HG02870 (cell line): ENCODE measurements at regions not wholly inside any gene's neighbourhood (a gene's known extent, or its start where the extent isn't known, plus 50 kb on each side); places are given as distances from the start of the nearest gene placed in this dataset.
"Not testable (repeated sequence)": the region's sequence is repeated elsewhere in the genome, so short reads cannot be mapped to it uniquely, and the experiment has no call there.

Experiments
- ATAC-seq: cut with Tn5 transposase; IDR thresholded peaks from one replicate; pipeline ENCODE4 v1.9.1; 2021; ENCODE audit warnings: mild to moderate bottlenecking, moderate library complexity; ENCODE audit not compliant: unreplicated experiment

DNA sequence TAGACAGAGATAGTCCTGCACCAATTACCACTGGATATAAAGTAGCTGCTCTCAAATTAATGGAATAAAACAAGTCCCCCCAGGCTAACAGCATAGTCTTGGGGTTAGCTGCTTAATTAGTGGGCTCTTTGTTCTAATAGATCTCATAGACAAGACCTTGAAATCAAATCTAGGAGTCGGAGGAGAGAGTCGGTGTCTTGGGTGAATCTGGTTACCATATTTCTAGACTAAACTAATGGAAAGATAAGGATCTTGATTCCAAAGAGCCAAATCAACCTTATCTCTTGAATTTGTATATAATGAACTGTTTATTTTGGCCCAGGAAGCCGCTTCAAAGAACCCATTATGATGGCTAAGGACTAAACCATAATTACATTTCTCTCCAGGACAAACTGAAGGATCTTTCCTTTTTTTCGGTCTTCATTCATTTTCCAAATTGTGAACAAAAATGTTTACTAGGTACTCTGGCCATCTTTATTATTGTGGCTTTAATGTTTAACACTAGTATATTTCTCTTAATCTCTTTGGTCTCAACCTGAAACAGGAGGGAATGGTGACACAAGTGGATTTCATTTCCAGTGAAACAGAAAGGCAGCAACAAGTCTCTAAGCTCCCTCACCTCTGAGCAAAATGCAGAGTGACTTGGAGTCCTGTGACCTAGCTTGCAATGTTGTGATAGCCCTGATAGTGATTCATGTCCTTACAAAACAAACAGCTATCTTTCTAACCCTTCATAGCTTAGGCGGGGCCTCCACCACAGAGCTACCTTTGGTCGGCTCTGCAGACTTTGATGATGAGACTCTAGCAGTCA lies 137.9 kb upstream of the PARD3B start:
- ATAC-seq, result no peak

DNA sequence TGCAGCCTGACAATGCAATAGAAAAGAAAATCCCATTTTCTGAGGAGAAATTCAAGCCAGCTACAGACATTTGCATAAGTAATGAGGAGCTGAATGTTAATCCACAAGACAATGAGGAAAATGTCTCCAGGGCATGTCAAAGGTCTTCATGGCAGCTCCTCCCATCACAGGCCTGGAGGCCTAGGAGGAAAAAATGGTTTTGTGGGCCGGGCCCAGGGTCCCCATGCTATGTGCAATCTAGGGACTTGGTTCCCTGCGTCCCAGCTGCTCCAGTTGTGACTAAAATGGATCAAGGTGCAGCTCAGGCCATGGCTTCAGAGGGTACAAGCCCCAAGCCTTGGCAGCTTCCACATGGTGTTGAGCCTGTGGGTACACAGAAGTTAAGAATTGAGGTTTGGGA lies 132.5 kb upstream of the PARD3B start:
- ATAC-seq, result not testable (repeated sequence)

DNA sequence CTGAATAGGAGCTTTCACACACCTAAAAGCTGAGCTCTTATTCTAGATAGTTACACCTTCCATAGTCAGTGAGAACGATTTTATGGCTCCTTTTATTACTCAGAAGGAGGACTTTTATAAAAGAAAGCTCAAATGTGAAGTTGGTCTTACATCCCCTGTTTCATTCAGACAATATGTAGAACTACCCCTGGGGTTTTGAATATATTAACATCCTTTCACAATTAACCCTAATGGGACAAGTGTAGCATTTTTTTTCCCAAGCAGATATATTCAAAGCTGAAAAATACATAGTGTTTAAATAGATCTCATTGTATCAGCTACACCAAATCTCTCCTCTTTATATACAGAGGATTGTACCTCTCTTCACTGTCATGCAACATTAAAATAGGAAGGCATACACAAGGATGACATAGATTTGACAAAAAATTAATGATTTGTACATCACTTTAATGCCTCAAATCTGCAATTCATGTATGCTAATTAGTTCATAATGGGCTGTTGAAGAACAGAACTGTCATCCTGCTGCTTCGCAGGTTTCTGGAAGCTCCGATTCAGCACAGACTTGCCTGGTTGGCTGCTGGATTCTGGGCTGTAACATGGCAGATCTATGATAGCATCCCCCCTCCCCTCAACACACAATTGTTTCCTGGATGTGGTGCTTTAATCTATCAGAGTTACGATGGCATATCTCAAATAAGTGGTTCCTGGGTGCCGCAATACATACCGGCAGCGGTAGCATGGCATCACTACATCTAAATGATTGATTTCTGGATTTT lies 129.7 kb upstream of the PARD3B start:
- no peak for ATAC-seq

DNA sequence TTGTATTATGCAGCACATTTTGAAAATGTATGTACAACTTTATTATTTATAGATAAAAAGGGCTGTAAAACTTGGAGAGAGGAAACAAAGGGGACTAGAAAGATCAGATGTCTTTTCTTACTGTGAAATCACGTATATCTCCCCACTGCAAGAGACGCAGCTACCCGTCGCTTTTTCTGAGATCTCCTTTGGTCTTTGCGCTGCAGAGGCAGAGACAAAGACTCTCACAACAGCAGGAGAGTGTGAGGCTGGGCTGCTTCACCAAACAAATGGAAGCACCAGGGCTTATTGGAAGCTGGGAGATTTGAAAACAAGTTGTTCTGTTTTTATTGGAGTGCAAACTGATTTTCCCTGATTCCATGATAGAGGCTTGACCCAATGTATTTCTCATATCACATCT lies 129.0 kb upstream of the PARD3B start:
- ATAC-seq, result no peak

DNA sequence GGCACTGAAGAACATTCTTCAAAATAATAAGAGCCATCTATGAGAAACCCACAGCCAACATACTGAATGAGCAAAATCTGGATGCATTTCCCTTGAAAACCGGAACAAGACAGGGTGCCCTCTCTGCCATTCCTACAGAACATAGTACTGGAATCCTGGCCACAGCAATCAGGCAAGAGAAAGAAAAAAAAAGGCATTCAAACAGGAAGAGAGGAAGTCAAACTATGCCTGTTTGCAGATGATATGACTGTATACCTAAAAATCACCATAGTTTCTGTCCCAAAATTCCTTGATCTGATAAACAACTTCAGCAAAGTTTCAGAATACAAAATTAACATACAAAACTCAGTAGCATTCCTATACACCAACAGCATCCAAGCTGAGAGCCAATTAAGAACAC lies 119.5 kb upstream of the PARD3B start:
- ATAC-seq, result no peak

DNA sequence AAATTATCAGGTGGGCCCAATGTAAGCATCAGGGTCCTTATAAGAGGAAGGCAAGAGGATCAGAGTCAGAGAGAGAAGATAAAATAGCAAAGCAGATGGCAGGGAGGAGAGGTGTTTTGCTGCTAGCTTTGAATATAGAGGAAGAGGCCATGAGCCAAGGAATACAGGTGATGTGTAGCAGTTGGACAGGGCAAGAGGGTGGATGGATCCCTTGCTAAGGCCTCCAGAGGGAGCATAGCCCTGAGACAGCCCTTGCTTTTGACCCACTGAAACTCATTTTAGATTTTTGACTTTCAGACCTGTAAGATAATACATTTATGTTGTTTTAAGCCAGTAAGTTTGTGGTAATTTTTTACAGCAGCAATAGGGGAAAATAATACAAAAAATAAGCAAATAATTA lies 116.6 kb upstream of the PARD3B start:
- ATAC-seq, result no peak

DNA sequence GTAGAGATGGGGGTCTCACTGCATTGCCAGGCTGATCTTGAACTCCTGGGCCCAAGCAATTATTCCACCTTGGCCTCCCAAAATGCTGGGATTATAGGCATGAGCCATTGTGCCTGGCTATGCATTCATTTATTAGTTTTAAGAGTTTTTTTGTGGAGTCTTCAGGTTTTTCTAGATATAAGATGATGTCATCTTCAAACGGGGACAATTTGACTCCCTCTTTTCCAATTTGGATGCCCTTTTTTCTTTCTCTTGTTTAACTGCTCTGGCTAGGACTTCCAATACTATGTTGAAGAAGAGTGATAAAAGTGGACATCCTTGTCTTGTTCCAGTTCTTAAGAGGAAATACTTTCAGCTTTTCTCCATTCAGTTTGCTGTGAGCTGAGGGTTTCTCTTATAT lies 113.7 kb upstream of the PARD3B start:
- no peak for ATAC-seq

DNA sequence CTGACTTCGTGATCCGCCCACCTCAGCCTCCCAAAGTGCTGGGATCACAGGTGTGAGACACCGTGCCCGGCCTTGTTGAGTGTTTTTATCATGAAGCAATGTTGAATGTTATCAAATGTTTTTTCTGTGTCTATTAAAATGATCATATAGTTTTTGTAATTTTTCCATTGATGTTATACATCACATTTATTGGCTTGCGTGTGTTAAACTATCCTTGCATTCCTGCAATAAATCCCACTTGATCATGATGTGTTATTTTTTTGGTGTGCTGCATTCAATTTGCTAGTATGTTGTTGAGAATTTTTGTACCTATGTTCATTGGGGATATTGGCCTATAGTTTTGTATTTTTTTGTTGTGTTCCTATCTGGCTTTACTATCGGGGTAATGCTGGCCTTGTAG lies 113.1 kb upstream of the PARD3B start:
- ATAC-seq, result no peak

DNA sequence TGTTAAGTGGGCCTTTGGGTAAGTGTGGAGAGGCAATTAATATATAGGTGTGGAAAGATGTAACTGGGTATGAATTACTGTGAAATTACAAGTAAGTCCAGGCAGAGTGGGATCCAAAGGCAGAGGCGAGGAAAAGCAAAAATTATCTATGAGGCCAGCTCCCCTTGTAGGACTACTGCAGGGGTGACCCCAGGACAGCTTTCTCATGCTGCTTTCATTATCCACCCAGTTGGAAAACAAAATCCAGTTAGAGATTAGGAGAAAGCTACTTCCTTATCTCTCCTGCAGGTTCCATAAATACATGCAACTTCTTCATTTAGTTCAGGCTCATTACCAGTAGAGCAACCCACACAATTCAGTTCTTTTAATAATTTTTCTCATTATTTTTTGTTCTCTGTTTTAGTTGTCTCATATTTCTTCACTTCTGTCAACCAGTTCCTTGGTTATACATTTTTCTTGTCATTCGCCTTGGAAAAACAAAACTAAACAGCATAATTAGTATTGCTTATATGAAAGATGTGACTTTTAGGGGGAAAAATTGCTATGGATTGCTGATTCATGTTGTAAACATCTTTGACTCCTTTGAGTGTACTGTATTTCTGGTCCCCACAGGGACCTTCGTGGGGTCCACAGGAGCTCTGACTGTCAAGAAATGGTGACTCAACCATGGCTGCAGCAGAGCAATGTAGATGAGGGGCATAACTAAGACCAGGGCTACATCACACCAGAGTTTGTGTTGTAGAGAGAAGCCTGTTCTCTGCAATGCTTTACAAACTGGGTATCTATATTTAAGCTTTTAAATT lies 110.4 kb upstream of the PARD3B start:
- ATAC-seq, result no peak

DNA sequence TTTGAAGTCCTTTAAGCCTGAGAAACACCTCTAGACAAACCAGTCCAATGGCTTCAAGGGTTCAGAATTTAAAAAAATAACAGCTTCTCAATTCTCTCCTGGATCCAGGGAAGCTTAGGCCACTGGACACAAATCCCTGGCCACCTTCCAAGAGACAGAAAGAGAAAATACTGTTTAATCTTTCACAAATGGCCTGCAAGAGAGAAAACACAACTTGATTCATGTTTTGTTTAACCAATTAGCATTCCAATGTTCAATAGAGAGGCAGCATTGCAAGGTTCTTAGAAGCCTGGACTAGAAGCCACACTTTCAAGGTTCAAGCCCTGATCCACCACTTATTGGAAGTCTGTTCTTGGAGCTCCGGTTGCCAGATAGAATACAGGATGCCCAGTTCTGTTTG lies 109.0 kb upstream of the PARD3B start:
- ATAC-seq, result no peak

DNA sequence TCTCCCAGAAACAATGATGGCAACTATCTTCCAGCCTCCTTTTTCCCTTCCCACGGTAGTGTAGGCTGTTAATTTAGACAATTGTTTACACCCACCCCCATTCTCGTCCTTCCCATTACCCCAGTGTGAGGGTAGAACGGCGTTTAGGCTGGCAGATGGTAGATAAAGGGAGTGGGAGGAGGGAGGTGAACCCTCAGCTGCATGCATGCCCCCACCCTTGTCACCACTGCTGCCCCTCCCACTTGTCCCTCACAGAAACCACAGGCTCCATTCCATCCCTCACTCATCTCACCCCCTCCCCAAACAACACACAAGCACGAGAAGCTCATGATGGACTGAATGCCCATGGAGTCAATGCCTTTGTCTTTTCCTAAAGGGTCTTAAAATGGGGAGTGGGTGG lies 107.9 kb upstream of the PARD3B start:
- ATAC-seq, result no peak

DNA sequence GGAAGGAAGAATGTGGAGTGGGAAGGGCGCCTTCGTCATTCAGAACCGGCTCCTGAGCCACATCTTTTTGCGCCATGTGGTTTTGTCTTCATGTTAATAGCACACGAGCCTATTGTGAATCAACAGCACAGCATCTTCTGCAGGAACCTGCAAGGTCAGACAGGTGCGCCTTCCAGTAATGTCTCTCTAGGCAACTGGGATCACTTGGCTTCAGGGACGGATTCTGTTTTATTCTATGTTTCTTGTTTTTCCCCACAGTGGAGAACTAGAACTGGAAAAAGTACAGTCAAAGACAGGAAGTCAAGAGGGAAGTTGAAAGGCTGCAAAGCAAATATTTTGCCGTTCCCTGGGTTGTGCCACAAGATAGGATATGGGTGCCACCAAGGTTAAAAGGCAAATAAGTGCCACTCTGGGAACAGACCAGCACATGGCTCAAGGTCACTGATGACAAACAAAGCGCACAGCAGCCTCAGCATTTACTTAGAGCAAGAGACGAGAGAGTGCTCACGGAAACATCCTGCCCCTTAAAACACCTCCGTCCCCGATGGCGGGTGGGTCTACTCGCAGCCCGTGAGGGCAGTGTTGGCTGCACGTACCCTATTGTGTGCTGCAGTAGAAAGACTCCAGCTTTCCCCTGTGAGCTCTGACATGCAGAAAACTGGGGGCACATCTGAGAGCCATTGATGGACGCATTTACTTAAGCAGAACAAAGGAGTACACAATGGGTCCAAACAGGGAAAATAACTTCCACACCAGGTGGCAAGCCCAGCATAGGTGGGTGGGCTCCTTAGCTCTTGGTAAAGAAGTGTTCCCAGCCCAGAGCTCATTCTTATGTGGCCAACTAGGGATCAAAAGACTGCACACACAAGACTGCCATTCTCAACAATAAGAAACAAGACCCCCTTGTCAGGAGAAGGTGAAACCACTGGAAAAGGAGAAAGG lies 107.2 kb upstream of the PARD3B start:
- no peak for ATAC-seq

DNA sequence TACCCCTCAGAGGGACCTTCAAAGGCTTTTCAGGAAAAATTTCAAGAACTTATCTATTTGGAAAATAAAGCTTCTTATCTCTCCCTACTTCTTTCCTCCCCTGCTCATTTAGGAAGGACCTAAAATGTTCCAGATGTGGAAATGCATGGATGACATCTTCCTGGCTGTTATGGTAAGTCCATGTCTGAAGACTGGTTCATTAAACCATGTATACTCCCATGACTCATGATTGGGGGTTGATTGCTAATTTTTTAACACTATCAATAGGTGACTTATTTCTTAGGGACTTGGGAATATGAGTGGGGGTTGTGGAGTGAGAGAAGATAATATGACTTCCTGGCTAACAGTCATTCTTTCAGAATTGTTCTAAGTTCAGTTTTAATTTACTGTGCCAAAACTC lies 104.0 kb upstream of the PARD3B start:
- no peak for ATAC-seq

DNA sequence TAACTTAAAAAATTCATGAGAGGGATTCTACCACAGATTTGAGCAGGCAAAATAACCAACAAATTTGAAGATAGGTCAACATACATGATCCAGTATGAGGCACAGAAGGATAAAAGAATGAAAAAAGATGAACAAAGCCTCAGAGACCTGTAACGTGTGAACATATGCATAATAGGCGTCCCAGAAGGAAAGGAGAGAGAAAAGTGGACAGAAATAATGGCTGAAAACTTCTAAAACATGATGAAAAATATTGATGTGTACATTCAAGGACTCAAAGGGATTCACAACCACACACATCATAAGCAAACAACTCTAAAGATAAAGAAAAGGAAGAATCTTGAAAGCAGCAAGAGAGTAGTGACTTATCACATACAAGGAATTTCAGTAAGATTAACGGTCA lies 100.1 kb upstream of the PARD3B start:
- no peak for ATAC-seq

DNA sequence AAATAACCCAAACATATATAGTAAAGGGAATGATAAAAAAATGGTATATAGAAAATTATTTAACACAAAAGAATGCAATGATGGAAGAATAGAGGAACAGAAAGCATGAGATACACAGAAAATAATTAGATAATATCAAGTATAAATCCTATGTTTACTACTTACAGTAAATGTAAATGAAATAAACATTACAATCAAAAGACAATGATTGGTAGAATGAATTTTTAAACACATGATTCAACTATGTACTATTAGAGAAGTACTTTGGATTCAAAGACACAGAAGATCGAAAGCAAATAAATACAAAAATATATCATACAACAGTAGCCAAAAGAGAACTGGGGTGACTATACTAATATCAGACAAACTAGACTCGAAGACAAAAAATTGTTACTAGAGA lies 97.6 kb upstream of the PARD3B start:
- no peak for ATAC-seq

DNA sequence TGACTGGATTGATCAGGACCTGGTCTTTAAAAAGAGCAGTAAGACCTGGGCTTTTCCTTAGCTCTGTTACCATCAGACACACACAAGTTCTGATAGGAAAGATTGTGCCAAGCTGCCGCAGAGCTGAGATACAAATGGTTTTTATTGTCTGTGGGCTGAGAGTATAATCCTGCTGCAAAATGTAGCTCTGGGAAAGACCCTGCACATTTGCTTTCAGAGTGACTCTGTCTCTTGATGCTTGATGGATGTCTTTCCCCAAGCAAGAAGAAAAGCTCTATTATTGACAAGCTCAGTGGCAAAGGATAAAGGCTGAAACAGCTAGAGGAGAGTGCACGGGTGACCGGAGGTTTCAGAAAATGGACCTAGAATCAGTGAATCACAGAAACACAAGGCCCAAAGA lies 95.3 kb upstream of the PARD3B start:
- no peak for ATAC-seq

DNA sequence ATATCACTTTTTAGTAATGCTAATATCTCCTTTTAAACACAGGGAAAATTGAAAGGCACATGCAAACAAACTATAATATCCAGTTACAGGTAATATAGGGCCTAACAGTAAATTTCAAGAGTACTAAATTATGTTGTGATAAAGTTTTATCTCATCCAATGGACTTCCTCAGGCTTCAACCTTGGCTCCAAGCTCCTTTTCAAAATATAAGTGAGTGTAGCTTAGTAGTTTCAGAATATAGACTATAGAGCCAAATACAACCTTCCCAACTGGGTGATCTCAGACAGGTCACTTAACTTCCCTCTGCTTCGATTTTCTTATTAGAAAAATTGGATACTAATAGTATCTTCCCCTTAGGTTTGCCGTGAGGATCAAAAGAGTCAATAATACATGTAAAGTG lies 93.5 kb upstream of the PARD3B start:
- ATAC-seq, result no peak

DNA sequence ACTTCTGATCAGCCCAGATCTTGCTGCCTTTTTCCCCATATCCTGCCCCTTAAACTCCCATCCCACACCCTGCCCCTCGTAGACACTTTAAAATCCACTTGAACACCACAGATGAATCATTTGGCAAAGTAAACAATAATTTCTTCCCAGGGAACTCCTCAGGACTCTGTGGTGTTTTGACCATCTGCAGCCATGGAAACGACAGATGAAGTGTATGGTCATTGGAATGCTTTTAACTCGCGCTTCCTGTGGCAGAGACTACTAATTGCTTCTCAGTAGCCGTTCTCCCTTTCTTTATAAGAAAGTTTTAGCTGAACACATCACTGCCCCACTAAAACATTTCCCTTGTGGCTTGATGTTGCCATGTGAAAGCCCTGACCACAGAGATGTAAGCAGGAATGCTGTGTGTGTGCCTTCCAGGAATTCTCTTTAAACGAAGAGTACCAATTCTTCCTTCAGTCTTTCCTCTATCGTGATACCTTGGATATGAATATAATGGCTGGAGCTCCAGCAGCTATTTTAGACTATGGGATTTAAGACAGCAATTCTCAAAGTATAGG lies 92.7 kb upstream of the PARD3B start:
- no peak for ATAC-seq

DNA sequence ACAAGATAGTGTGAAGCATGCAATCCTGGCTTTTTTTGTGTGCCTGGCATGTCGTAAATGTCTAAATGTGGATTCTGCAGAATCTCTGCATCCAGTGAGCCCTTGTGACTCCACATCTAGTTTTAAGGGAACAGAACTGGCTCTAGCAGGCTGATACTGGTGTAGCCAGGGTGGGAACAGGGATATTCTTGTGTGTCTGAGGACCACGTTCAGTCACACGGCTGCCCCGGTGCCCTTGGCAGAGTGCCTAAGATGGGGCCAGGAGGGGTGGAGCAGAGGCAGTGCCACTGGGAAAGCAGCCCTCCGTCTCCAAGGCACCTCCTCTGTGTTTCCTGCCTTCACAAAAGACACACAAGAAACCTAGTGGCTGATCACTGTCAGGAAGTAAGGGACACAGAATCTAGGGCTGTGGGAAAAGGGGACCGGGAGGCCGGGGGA lies 91.5 kb upstream of the PARD3B start:
- ATAC-seq, result no peak

DNA sequence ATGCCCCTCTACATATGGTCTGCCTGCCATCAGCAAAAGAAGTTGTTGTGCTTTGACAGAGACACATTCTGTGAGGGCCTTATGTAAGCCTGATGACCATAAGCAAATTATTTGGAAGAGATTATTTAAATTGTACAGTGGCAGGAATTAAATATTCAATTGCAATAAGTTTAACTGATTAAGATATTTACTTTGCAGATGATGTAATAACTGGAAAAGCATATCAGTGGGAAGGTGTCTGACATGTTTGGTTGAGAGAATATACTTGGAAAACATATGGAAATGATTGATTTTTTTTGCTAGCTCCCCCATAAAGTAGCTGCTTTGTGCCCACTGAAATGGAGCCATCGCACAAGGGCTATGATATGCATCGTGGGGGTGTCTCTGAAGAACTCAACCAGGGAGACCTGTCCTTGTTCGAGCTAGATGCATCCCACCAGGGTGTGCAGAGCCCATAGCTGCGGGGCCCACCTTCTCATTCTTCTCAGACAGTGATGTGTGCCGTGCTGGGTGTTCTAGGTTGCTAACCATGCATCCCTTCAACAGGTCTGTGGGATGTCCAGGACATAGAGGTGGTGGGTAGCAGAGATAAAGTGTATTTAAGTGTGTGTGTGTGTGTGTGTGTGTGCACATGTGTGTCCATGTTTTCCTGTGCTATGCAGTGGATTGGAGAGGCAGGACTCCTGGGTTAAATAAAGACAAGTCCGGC lies 90.4 kb upstream of the PARD3B start:
- ATAC-seq, result no peak
